HCT116 (cell line): ENCODE measurements at regions not wholly inside any gene's neighbourhood (a gene's known extent, or its start where the extent isn't known, plus 50 kb on each side); places are given as distances from the start of the nearest gene placed in this dataset.

ENCODE experiments used
- ATAC-seq: fragments of 200-7000 bp; cut with Tn5 transposase; 2 replicates; pipeline ENCODE4 v1.9.1; 2020; ENCODE audit warnings: mild to moderate bottlenecking, moderate library complexity
- BruUV-seq: library from RNA; stranded (reverse); fragments of 400-500 nt; replicated peaks from 2 replicates; lab custom pipeline; 2021; lab: Mats Ljungman, UMichigan
- CTCF ChIA-PET: fragments of 300-600 bp; sonication (Branson Sonifier 250); formaldehyde crosslinking; loops from one replicate; lab custom pipeline; 2021; ENCODE audit warnings: antibody characterized with exemption; lab: Charles Lee
- POLR2A ChIA-PET: fragments of 300-600, 350-600 bp; sonication (Branson Sonifier 250); formaldehyde crosslinking; loops from one replicate; lab custom pipeline; 2021; ENCODE audit warnings: antibody characterized with exemption; lab: Charles Lee
- RAD21 ChIA-PET, 2 experiments: fragments of 300-600 bp; sonication (Branson Sonifier 250); formaldehyde crosslinking; loops; one replicate each; lab custom pipeline; 2023; ENCODE audit warnings: low total read pairs in 2 of 2; ENCODE audit not compliant: uncharacterized antibody in 2 of 2, unreplicated experiment in 2 of 2, low non-redundant PET in 1 of 2; lab: Charles Lee
- DNase-seq: peaks from one replicate; pipeline ENCODE4 v3.0.0-alpha.2; 2010; ENCODE audit warnings: low read depth, low spot score
- H2AFZ ChIP-seq: fragments of 200-600 bp; shearing (Covaris generic), sonication (generic); 2 replicates; pipeline ENCODE4 v1.6.1; 2017; ENCODE audit warnings: low read depth, mixed run types, mixed read lengths, antibody characterized with exemption, low read length; ENCODE audit not compliant: poor library complexity, severe bottlenecking
- H3K27ac ChIP-seq: 2 replicates; pipeline ENCODE4 v1.5.1; 2012; ENCODE audit warnings: low read depth, low read length
- H3K27me3 ChIP-seq: fragments of 200-600 bp; sonication (generic); 2 replicates; pipeline ENCODE4 v1.6.1; 2016; ENCODE audit warnings: mixed run types, low read length, mixed read lengths; ENCODE audit not compliant: insufficient read depth
- H3K36me3 ChIP-seq, 2 experiments: fragments of 200-500 bp in 1 of 2; fragments of 200-600 bp in 1 of 2; sonication (Bioruptor generic) in 1 of 2; sonication (generic) in 1 of 2; 2 replicates each; pipeline versions ENCODE4 v1.5.1 to v1.6.1; 2014 to 2016; ENCODE audit warnings: low read length in 2 of 2, inconsistent platforms in 1 of 2, mixed read lengths in 1 of 2, mixed run types in 1 of 2; ENCODE audit not compliant: insufficient read depth in 2 of 2, control insufficient read depth in 1 of 2
- H3K4me1 ChIP-seq, 2 experiments: fragments of 200-600 bp in 1 of 2; sonication (generic) in 1 of 2; 2 replicates each; pipeline versions ENCODE4 v1.5.1 to v1.6.1; 2012 to 2017; ENCODE audit warnings: low read length in 2 of 2, inconsistent platforms in 1 of 2, mild to moderate bottlenecking in 1 of 2, mixed read lengths in 1 of 2, mixed run types in 1 of 2, moderate library complexity in 1 of 2; ENCODE audit not compliant: insufficient read depth in 2 of 2, control insufficient read depth in 1 of 2
- H3K4me2 ChIP-seq: fragments of 200-600 bp; sonication (generic); 2 replicates; pipeline ENCODE4 v1.6.1; 2017; ENCODE audit warnings: mixed run types, low read length, mixed read lengths
- H3K4me3 ChIP-seq, 2 experiments: fragments of 200-600 bp in 1 of 2; sonication (generic) in 1 of 2; replicated peaks in 1 of 2; 2 replicates each; pipeline ENCODE4 v1.5.1; 2011 to 2016; ENCODE audit warnings: low read length in 2 of 2, control low read depth in 1 of 2, low read depth in 1 of 2, mild to moderate bottlenecking in 1 of 2, mixed read lengths in 1 of 2, mixed run types in 1 of 2
- H3K79me2 ChIP-seq: fragments of 200-600 bp; sonication (generic); 2 replicates; pipeline ENCODE4 v1.6.1; 2017; ENCODE audit warnings: mild to moderate bottlenecking, mixed run types, low read length, moderate library complexity, mixed read lengths; ENCODE audit not compliant: insufficient read depth
- H3K9ac ChIP-seq: fragments of 200-600 bp; sonication (generic); 2 replicates; pipeline ENCODE4 v1.6.1; 2016; ENCODE audit warnings: low read length, mixed read lengths
- H3K9me2 ChIP-seq: fragments of 200-600 bp; sonication (generic), shearing (Covaris generic); 2 replicates; pipeline ENCODE4 v1.6.1; 2017; ENCODE audit warnings: mixed run types, mild to moderate bottlenecking, moderate library complexity; ENCODE audit not compliant: insufficient read depth
- H3K9me3 ChIP-seq, 2 experiments: fragments of 200-500 bp in 1 of 2; fragments of 200-600 bp in 1 of 2; sonication (Bioruptor generic) in 1 of 2; sonication (generic) in 1 of 2; 2 replicates each; pipeline ENCODE4 v1.6.1; 2014 to 2017; ENCODE audit warnings: low read length in 2 of 2, mixed read lengths in 2 of 2, inconsistent platforms in 1 of 2, low read depth in 1 of 2, mild to moderate bottlenecking in 1 of 2, mixed run types in 1 of 2, moderate library complexity in 1 of 2; ENCODE audit not compliant: control insufficient read depth in 1 of 2, insufficient read depth in 1 of 2
- H4K20me1 ChIP-seq: fragments of 200-600 bp; sonication (generic), shearing (Covaris generic); 2 replicates; pipeline ENCODE4 v1.6.1; 2017; ENCODE audit warnings: mixed run types, mild to moderate bottlenecking, moderate library complexity; ENCODE audit not compliant: insufficient read depth
- EGR1 ChIP-seq: IDR thresholded peaks from 2 replicates; pipeline ENCODE4 v1.6.1; 2012; ENCODE audit warnings: low read depth
- ELF1 ChIP-seq: IDR thresholded peaks from 2 replicates; pipeline ENCODE4 v1.6.1; 2012; ENCODE audit warnings: low read depth, borderline replicate concordance
- EZH2 ChIP-seq: fragments of 200-600 bp; sonication (generic); IDR thresholded peaks from 2 replicates; pipeline ENCODE4 v1.6.1; 2017; ENCODE audit warnings: antibody characterized with exemption, mixed run types
- EZH2phosphoT487 ChIP-seq: fragments of 200-600 bp; IDR thresholded peaks from 2 replicates; pipeline ENCODE4 v1.6.1; 2018; ENCODE audit warnings: antibody characterized with exemption, borderline replicate concordance
- POLR2AphosphoS5 ChIP-seq: IDR thresholded peaks from 2 replicates; pipeline ENCODE4 v1.6.1; 2011; ENCODE audit warnings: mild to moderate bottlenecking, low read depth, low read length, moderate library complexity
- RAD21 ChIP-seq: IDR thresholded peaks from 2 replicates; pipeline ENCODE4 v1.6.1; 2012; ENCODE audit warnings: low read depth, mild to moderate bottlenecking
- REST ChIP-seq: IDR thresholded peaks from 2 replicates; pipeline ENCODE4 v1.6.1; 2012; ENCODE audit warnings: low read depth
- SIN3A ChIP-seq: IDR thresholded peaks from 2 replicates; pipeline ENCODE4 v1.6.1; 2012; ENCODE audit warnings: low read depth
- SP1 ChIP-seq: IDR thresholded peaks from 2 replicates; pipeline ENCODE4 v1.6.1; 2012; ENCODE audit warnings: low read depth
- SRF ChIP-seq: IDR thresholded peaks from 2 replicates; pipeline ENCODE4 v1.6.1; 2012; ENCODE audit warnings: low read depth
- ZFX ChIP-seq: fragments of 450-650 bp; IDR thresholded peaks from 2 replicates; pipeline ENCODE4 v1.6.1; 2017
- ZNF274 ChIP-seq: fragments of 200-500 bp; sonication (Bioruptor generic); IDR thresholded peaks from 2 replicates; pipeline ENCODE4 v1.6.1; 2014; ENCODE audit warnings: mild to moderate bottlenecking, low read depth, low read length, inconsistent platforms
- intact Hi-C: fragments of 100-400 bp; cut with micrococcal nuclease; formaldehyde crosslinking; loops from 2 replicates; pipeline ENCODE4 v1.10.0; 2022

- Histone ChIP-seq H2AFZ (no peak overlapping the region), H3K79me2 (no peaks in the 10 kb centered on the region), H3K9me2 (no peaks in the 10 kb centered on the region), H3K4me1 (no peaks in the 10 kb centered on the region), H3K4me2 (no peak overlapping the region), H3K27ac (no peak overlapping the region), H3K4me3 (no peak overlapping the region), H3K27me3 (no peaks in the 10 kb centered on the region), H3K9me3 (no peaks in the 10 kb centered on the region), H3K9ac (no peak overlapping the region), H3K36me3 (no peaks in the 10 kb centered on the region), H4K20me1 (no peaks in the 10 kb centered on the region)
- intact Hi-C loops, result no loop called here
- no peak for DNase-seq
- ChIA-PET POLR2A (no interaction called here), CTCF (no interaction called here), RAD21 (no interaction called here)
- no TSS peak for BruUV-seq
- ATAC-seq, result no peak
- TF ChIP-seq SIN3A (no peak), SRF (no peak), RAD21 (no peak), EZH2phosphoT487 (no peak), EGR1 (no peak), EZH2 (no peak)
Measured at GRCh38 chr1:189726806-189727205, 750.9 kb downstream of the BRINP3 start.

GRCh38 chr1:189751311-189751710 is 726.4 kb downstream of the BRINP3 start:
- Histone ChIP-seq H3K9ac (no peak overlapping the region), H4K20me1 (no peaks in the 10 kb centered on the region), H3K9me3 (no peaks in the 10 kb centered on the region), H3K27ac (no peak overlapping the region), H3K4me1 (no peaks in the 10 kb centered on the region), H3K36me3 (no peaks in the 10 kb centered on the region), H3K9me2 (no peaks in the 10 kb centered on the region), H2AFZ (no peak overlapping the region), H3K27me3 (no peaks in the 10 kb centered on the region), H3K4me2 (no peak overlapping the region), H3K4me3 (no peak overlapping the region), H3K79me2 (no peaks in the 10 kb centered on the region)
- ChIA-PET RAD21 (no interaction called here), CTCF (no interaction called here), POLR2A (no interaction called here)
- no TSS peak for BruUV-seq
- TF ChIP-seq ZFX (no peak), EGR1 (no peak), SRF (no peak), ZNF274 (no peak), EZH2 (no peak), REST (no peak), SP1 (no peak), POLR2AphosphoS5 (no peak), ELF1 (no peak), SIN3A (no peak)
- ATAC-seq (no peak), DNase-seq (no peak)
- intact Hi-C loops, result no loop called here
